KBM-7 (cell line): ENCODE measurements at regions not wholly inside any gene's neighbourhood (a gene's known extent, or its start where the extent isn't known, plus 50 kb on each side); places are given as distances from the start of the nearest gene placed in this dataset.
"Not testable (repeated sequence)": the region's sequence is repeated elsewhere in the genome, so short reads cannot be mapped to it uniquely, and the experiment has no call there.

ENCODE experiments used
- DNase-seq: peaks from one replicate; pipeline ENCODE4 v3.0.0-alpha.2; 2015
- in situ Hi-C: fragments of 300-500 bp; cut with MboI; formaldehyde crosslinking; loops from 2 replicates; pipeline ENCODE4 v1.14.3; 2020; ENCODE audit warnings: low sequenced_read_pairs, low pct_unique_long_range_greater_than_20kb, mixed read lengths

- in situ Hi-C loops: no loop called here
- DNase-seq: no peak
Observed at GRCh38 chr6:80531681-80532619, 425.5 kb downstream of the BCKDHB start.

- in situ Hi-C loops: no loop called here
- DNase-seq: no peak
Observed at GRCh38 chr6:80530103-80530502, 423.6 kb downstream of the BCKDHB start.

- no peak for DNase-seq
- in situ Hi-C loops: no loop called here
Observed at GRCh38 chr6:80528115-80528514, 421.6 kb downstream of the BCKDHB start.

- in situ Hi-C loops: no loop called here
- no peak for DNase-seq
Observed at GRCh38 chr6:80527552-80528052, 421.1 kb downstream of the BCKDHB start.

- peak; percentile 8 for DNase-seq
- in situ Hi-C loops: no loop called here
Observed at GRCh38 chr6:80523531-80523997, 417.1 kb downstream of the BCKDHB start.

- DNase-seq: no peak
- in situ Hi-C loops: no loop called here
Observed at GRCh38 chr6:80523010-80523409, 416.5 kb downstream of the BCKDHB start.

- in situ Hi-C loops: no loop called here
- DNase-seq: no peak
Observed at GRCh38 chr6:80522576-80522975, 416.1 kb downstream of the BCKDHB start.

GRCh38 chr6:80519811-80520594 is 413.5 kb downstream of the BCKDHB start:
- no peak for DNase-seq
- in situ Hi-C loops: no loop called here

GRCh38 chr6:80517525-80517924 is 411.1 kb downstream of the BCKDHB start:
- no peak for DNase-seq
- in situ Hi-C loops: no loop called here

- in situ Hi-C loops, DNase-seq: not testable (repeated sequence)
Observed at GRCh38 chr6:80510521-80510920, 404.1 kb downstream of the BCKDHB start.

GRCh38 chr6:80508885-80509630 is 402.6 kb downstream of the BCKDHB start:
- no peak for DNase-seq
- in situ Hi-C loops: no loop called here

GRCh38 chr6:80504882-80505281 is 398.4 kb downstream of the BCKDHB start:
- no peak for DNase-seq
- in situ Hi-C loops: no loop called here

GRCh38 chr6:80503660-80504059 is 397.2 kb downstream of the BCKDHB start:
- in situ Hi-C loops: no loop called here
- DNase-seq: no peak

GRCh38 chr6:80502871-80503270 is 396.4 kb downstream of the BCKDHB start:
- in situ Hi-C loops: no loop called here

GRCh38 chr6:80501636-80502035 is 395.2 kb downstream of the BCKDHB start:
- in situ Hi-C loops: no loop called here
- DNase-seq: no peak

More at GRCh38 chr6:80502871-80503270, 396.4 kb downstream of the BCKDHB start:
- DNase-seq: no peak

- DNase-seq, in situ Hi-C loops: not testable (repeated sequence)
Observed at GRCh38 chr6:80497696-80498486, 391.4 kb downstream of the BCKDHB start.

- DNase-seq: no peak
- in situ Hi-C loops: no loop called here
Observed at GRCh38 chr6:80489911-80490635, 383.6 kb downstream of the BCKDHB start.

- in situ Hi-C loops: no loop called here
- no peak for DNase-seq
Observed at GRCh38 chr6:80488190-80488589, 381.7 kb downstream of the BCKDHB start.
